Fibroblast of peridontal ligament (primary cell): ENCODE measurements at regions not wholly inside any gene's neighbourhood (a gene's known extent, or its start where the extent isn't known, plus 50 kb on each side); places are given as distances from the start of the nearest gene placed in this dataset.
"Not testable (repeated sequence)": the region's sequence is repeated elsewhere in the genome, so short reads cannot be mapped to it uniquely, and the experiment has no call there.

Experiments used
- DNase-seq: peaks from one replicate; pipeline ENCODE4 v3.0.0-alpha.2; 2010; ENCODE audit errors: extremely low read depth

DNA sequence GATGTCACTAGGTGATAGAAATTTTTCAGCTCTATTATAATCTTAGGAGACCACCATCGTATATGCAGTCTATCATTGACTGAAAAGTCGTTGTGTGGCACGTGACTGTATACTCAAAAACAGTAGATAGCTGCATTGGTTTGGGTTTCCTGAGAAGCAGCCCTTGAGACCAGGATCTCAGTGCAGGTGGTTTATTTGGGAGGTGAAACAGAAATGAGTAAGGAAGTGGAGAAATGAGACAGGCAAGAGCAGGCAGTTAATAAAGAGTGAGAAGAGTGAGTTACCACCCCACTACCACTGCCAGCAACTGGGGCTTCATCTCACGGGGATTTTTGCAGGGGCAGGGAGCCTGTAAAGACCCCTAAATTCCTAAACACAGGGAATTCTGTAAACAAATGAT is 221.0 kb downstream of the SHQ1 start:
- no peak for DNase-seq

DNA sequence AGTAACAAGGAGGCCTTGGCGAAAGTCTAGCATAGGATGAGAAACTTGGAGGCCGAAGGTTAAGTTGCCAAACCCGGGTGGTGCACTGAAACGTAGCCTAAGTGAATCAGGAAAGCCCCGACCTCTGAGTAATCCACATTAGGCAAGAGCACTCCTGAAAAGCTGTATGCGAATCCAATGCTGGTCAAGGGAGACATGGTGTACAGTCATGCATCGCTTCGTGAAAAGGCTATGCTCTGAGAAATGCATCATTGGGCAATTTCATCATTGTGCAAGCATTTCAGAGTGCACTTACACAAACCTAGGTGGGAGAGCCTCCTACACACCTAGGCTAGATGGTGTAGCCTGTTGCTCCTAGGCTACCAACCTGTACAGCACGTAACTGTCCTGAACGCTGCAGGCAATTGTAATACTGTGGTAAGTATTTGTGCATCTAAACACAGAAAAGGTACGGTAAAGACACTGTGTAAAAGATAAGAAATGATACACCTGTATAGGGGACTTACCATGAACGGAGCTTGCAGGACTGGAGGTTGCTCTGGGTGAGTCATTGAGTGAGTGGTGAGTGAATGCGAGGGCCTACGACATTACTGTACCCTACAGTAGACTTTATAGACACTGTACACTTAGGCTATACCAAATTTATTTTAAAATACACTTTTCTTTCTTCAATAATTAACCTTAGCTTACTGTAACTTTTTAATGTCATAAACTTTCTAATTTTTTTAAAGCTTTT is 222.5 kb downstream of the SHQ1 start:
- no peak for DNase-seq

DNA sequence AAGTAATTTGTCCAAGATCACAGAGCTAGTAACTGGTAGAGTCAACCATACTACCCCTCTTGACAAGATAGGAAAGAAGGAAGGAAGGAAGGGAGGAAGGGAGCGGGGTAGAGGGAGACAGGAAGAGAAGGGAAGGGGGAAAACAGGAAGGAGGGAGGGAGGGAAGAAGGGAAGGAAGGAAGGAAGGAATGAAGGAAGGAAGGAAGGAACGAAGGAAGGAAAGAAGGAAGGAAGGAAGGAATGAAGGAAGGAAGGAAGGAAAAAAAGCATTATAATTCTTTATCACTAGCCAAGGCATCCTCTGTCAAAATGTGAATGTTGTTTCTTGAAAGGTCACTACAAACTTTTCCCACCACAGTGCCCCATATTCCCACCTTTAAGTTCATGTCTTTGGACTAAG is 223.6 kb downstream of the SHQ1 start:
- no peak for DNase-seq

DNA sequence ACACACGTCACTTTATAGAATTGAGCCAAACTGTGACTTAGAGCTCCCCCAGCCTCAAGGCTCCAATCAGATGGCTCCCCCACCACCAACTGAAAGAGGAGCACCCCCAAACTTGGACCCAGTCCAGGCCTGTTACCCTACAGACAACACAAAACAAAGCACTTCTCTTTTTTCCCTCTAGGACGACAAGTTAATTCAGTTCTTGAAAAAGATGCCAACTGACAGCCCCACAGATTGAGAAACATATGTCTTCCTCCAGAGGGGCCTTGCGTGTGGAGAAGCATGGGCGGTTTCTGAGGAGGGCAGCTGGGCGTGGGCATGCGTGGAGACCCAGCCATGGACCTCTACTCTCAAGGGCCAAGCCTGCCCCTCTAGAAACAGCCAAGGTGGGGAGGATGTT is 229.5 kb downstream of the SHQ1 start:
- DNase-seq, result no peak

DNA sequence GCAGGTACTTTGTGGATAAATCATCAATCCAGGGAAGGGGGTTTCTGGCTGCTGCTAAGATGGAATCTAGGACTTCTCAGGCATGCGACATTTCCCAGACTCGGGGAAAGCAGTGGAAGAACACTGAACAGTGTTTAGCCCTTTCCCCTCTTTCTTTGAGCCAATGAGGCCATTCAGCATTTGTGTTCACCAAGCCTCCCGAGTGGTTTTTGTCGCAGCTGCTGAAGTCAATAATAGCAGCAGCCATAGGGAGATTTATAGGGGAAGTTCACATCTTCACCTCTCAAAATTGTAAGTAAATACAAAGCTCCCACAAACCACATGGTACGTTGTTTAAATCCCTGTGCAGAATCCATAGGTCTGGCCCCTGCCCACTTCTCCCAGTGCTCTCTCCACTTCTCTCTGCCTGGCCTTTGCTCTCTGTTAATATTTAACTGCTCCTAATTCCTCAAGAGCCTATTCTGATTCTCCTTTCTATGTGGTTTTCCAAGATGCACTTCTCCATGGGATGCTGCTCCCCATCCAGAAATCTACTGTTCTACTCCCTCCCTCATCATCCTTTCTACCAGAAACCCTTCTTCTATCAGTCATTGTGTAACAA is 230.7 kb downstream of the SHQ1 start:
- no peak for DNase-seq

DNA sequence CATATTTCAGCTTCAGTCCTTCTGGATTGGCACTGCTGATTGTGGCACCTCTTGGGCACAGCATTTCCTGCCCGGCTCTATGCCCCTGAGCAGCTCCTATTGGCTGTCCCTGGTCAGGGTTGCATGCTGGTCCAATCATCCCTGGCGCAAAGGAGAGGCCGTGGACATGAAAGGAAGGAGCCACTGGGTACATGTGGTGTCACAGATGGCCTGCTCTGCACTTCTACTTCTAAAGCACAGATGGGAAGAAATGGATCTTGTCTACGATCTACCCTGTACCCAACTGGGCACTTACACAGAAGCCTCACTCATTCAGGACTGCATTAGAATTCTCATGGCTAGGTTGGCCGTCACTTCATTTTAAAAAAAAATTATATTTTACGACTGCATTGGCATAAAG is 232.5 kb downstream of the SHQ1 start:
- no peak for DNase-seq

DNA sequence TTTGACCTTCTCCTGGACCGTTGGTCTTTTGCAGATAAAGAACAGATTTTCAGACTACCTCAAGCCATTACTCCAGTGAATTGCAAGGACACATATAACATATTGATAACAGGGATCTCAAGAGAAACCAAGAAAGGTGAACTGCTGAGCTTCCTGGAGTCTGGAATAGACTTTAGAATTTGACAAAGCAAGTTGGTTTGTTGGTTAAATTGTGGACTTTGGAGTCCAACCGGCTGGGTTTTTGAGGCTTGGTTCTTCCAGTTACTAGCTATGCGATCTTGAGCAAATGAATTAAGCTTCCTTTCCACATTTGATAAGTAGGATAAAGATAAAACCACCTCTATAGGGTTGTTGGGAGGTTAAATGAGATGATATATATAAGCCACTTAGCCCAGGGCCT is 233.1 kb downstream of the SHQ1 start:
- no peak for DNase-seq

DNA sequence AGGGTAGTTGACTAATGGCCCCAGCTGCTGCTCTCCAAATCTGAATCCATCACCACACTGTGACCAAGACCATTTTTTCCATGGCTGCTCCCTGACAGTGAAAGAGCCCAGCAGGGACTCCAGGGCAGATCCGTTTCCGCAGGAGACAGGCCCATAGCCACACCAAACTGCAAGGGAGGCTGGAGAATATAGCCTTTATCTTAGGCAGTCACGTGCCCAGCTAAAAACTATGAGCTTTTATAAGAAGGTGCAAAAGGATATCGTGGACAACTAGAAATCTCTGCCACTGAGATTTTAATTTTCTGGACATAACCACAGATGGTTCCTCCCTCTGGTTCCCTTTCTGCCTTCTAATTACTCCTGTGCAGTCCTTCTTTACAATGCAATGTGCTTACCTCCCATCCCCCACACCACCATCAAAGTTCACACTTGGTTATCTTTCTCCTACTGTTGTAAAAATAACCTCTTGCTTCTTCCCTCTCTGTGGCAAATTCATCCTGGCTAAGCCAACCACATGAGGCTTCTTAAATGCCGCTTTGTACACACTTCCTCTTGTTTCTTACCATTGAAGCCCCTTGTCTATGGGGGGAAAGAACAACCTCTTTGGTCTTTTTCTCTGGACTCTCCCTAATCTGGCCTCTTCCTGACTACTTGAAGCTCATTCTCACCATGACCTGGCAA is 233.7 kb downstream of the SHQ1 start:
- DNase-seq, result no peak

DNA sequence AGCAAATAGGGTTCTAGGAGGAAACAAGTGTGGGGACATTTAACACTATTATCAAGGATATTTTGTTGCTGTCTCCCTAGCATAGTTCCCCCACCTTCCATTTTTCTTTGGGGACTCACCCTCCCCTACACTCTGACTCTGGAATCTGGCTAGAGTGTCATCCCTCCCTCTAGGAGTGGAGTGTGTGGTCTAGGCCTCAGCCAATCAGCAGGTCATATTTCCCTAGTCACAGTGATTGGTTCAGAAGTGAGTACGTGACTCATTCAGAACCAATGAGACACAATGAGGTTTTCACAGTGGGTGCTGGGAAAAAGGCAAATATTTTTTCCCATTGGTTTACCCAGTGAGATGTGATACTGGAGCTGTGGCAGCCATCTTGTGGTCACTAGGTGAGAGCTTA is 234.4 kb downstream of the SHQ1 start:
- no peak for DNase-seq

DNA sequence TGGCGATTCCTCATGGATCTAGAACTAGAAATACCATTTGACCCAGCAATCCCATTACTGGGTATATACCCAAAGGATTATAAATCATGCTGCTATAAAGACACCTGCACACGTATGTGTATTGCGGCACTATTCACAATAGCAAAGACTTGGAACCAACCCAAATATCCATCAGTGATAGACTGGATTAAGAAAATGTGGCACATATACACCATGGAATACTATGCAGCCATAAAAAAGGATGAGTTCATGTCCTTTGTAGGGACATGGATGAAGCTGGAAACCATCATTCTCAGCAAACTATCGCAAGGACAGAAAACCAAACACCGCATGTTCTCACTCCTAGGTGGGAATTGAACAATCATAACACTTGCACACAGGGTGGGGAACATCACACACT is 239.1 kb downstream of the SHQ1 start:
- not testable (repeated sequence) for DNase-seq

DNA sequence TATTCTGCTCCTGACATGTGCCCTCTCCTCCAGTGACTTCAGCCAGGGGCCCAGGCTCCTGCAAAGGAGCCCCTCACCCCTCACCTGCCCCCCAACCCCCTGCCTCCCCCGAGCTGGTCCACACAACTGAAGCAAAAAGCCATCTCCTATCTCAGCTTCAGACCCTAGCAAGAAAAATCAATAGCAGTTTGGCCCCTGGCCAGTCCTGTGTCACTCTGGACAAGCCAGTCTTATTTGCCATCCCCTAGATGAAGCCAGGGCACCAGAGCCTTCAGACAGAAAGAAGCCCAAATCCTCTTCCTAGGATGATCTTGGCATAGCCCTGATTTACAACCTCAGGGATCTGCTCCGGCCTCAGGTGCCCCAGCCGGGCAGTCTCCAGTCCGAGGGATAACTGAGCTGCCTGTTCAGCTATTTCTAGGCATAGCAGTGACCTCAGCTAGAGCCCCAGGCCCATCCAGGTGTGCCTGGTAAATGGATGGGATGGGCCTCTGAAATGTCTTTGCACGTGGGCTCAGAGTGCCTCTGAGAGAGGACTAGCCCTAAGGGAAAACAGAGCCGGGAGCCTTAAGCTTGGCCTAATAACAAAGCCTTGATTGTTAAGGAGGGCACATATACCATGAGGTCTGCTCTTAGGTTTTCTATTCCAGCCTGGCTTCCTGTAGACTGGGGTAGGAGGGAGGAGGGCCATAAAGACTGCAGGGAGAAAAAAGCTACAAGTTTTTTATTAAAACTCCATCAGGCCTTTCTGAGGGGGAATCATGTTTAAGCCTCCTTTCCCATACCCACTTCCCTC is 242.0 kb downstream of the SHQ1 start:
- DNase-seq, result no peak

DNA sequence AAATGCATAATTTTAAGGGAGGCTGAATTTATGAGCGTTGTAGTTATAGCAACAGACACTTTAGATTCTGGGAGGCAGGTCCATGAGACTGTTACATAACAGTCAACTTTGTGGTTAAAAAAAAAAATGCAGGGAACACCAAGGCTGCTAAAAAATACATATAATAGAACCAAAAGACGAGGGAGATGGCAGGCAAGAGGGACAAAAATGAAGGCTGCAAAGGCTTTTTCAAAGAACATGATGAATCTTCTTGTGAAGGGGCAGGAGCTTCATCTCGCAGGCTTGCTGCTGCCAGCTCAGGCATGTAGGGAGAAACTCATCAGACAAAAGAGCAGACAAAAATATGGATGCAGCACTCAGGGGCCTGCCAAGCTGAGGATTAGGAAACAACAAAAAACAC is 243.9 kb downstream of the SHQ1 start:
- no peak for DNase-seq

DNA sequence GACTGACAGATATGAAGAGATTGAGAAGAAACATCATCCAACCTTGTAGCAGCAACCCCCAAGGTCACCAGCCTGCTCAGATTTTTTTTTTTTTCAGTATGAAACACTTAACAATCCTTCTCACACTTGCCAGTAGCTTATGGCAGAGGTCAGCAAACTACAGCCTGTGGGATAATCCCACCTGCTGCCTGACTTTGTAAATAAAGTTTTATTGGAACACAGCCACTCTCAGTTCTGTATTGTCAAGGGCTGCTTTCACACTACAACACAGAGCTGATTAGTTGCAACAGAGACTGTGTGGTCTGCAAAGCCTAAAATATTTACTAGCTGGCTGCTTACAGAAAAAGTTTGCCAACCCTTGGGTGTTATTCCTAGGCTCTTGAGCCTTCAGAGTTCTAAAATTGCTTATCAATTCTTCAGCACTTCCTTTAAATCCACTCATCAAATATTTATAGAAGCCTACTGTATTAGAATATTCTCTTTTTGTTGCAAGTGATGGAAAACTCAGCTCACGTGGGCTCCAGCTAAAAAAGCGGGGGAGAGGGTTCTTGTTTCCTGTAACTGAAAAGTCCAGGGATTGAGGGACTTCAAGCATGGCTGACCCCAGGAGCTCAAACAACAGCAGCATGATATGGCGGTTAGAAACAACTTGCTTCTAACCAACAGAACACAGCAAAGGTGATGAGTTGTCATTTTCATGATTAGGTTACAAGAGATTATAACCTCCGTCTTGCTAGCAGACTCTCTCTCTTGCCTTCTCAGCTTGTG is 246.1 kb downstream of the SHQ1 start:
- no peak for DNase-seq

DNA sequence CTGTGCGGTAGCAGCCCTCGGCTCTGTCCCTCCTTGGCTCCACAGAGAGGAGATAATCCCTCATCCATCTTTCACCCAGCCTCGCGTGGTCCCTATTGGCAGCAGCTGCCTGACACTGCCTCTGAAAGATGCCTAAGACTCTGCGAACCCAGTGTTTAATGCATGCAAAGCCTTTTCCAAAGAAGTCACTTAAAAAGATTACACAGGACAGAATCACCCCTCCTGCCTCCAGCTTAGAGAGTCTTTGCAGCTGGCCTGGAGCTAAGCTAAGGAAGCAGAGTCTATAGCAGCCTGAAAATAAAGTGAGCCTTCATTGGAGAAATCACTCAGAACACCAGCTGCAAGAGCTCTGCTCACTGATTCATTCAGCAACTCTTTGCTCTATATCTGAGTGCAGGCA is 247.2 kb downstream of the SHQ1 start:
- no peak for DNase-seq

DNA sequence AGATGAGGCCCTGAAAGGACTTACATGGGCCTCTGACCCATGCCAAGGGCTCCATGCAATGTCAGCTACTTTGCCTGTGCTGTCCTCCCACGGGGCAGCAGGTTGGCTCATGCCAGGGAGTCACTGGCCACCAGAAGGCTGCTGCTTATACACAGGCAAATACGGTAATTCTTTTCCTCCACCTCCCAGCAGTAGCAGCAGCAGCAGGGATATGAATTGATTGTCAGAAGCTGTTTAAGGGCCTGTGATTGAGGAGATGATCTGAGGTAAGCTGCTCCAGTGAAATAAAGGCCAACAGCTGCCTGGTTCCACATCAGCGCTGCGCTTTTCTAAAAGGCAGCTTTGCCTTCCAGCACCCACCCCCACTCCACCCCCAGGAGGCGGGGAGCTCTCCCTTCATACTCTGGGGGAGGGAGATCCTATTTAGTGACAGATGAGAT is 250.5 kb downstream of the SHQ1 start:
- no peak for DNase-seq

DNA sequence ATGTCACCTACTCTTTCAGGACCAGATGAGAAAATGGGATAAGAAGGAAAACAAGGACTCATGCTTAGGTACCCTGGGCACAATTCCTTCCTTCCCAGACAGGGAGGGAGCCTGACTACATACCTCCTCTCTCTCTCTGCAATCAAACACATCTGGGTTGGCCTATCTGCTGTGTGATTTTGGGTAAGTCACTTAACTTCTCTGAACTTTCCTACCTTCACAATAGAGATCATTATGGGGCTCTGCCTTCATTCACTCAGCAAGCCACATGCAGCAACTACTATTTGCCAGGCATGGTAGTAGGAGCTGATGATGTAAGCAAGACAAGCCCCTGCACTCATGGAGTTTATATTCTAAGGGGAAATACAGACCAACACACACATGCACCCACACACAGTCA is 251.2 kb downstream of the SHQ1 start:
- DNase-seq, result no peak

DNA sequence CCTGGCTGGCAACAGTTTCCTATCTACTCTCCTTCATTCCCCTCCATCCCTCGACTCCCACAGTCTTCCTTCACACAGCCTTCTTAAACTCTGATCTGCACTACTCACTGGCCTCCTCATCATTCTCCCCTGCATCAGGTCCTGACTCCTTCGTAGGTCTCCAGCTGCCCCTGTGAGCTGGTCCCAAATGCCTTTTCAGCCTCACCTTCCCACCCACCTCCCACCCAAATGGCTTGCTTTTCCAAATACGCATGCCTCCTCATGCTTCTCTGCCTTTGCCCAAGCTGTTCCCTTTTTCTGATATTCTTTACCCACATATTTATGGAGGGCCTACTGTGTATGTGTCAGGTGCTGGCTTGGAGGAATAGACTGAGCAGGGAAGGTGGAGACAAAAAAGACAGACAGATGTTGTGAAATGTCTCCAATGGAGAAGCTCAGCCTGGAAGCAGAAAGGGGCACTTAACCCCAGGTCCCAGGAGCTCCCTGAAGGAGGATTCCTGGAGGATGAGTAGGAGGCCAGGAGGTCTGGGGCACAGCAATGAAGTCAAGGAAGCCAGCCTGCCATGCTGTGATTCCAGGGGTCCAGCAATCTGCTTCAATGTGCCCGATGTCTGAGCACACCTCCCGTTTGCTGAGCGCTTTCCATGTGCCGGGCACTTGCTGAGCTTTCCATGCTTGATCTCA is 252.2 kb downstream of the SHQ1 start:
- no peak for DNase-seq

DNA sequence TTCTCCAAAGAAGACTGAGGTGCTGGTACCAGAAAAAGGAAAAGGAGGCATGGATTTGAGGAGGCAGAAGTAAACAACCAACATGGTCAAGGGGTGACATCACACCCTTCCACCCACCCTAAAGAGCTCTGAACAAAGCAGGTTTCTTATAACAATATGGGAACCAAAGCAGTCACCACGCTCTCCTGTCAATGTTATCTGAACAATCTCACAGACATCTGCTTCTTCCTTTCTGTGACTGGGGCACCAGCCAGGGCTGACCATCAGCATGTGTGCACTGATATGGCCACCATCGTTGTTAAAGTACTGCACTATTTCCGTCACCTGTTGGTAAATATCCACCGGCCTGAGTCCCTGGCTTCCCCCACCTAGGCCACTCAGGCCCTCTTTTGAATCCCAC is 252.9 kb downstream of the SHQ1 start:
- no peak for DNase-seq

DNA sequence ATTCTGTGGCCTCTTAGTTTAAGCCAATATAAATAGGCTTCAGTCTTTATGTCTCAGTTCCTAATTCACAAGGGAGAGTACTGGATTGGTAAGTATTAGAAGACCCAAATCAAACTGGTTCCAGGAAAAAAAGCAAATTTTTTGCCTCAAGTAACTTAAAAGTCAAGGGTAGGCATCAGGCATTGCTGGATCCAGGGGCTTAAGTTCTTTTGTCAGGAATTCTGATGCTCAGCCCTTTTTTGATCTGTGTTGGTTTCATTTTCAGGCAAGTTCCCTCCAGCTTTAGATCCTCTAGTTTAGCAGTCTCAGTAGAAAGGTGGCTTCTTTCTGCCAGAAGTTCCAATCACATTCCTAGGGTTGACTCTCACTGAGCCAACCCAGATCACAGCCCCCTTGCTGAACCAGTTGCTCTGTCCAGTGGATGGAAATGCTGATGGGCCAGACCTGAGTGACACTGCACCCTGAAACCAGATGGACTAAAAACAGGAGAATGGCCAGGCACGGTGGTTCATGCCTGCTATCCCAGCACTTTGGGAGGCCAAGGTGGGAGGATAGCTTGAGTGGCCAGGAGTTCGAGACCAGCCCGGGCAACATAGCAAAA is 253.5 kb downstream of the SHQ1 start:
- DNase-seq, result no peak

DNA sequence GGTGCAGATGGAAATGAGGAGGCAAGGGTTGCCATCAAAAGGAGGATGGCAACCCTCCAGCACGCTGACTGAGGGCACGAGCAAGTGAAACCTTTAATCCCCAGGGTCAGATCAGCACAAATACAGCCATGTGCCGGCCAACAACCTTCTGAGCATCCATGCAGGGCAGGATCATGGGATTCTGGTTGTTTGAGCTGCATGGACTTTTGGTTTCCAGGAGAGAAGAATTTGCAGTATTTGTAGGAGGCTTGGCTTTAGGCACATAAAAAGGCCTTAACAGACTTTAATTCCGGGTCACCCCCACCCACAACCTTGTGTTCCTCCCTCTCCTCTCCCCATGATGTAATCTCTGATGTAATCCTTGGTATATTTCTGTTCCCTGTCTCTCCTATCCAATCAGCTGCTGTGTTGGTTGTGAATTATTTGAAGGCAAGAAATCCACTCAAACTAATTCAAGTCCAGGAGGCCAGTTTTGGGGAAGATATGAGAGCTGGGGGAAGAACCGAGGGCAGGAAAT is 254.3 kb downstream of the SHQ1 start:
- peak; percentile 57 for DNase-seq
